ENCODE measurements at regions not wholly inside any gene's neighbourhood (a gene's known extent, or its start where the extent isn't known, plus 50 kb on each side); places are given as distances from the start of the nearest gene placed in this dataset.

- no peak for TF ChIP-seq SRF (IDR thresholded peaks at IDR 0.05; ENCODE audit: low read depth, low read length)
- no peak for TF ChIP-seq CTCF (CRISPR knock-in tag; IDR thresholded peaks at IDR 0.05)
- no peak for TF ChIP-seq NR2F1 (CRISPR knock-in tag; IDR thresholded peaks at IDR 0.05)
- TF ChIP-seq ZNF274 (CRISPR knock-in tag; IDR thresholded peaks at IDR 0.05), result no peak
- no peak for TF ChIP-seq YY1 (IDR thresholded peaks at IDR 0.05; ENCODE audit: insufficient read depth, insufficient replicate concordance, low read depth, low read length)
Measured at GRCh38 chr9:13814647-13815400, 499.1 kb downstream of the NFIB start.
